Upper lobe of left lung (tissue), 4 donors: ENCODE measurements at regions not wholly inside any gene's neighbourhood (a gene's known extent, or its start where the extent isn't known, plus 50 kb on each side); places are given as distances from the start of the nearest gene placed in this dataset.

ENCODE experiments used
- CTCF ChIP-seq, 6 experiments: fragments of 450-650 bp in 4 of 6; fragments of 200-600 bp in 2 of 6; sonication (generic) in 2 of 6; IDR thresholded peaks; one replicate each; pipeline ENCODE4 v1.5.1; 2016 to 2019; ENCODE audit warnings: antibody characterized with exemption in 6 of 6
- POLR2A ChIP-seq, 4 donors: fragments of 450-650 bp; IDR thresholded peaks; one replicate each; pipeline ENCODE4 v1.5.1; 2016 to 2017; ENCODE audit warnings: antibody characterized with exemption in 4 of 4, mild to moderate bottlenecking in 2 of 4
- POLR2AphosphoS5 ChIP-seq, 2 donors: sonication (generic); formaldehyde crosslinking; IDR thresholded peaks; one replicate each; pipeline ENCODE4 v1.5.1; 2017; ENCODE audit warnings: antibody characterized with exemption in 2 of 2

GRCh38 chr6:62683063-62683462, 397.0 kb upstream of the KHDRBS2 start:
- TF ChIP-seq CTCF (IDR thresholded peaks at IDR 0.05) (no peak), POLR2A (IDR thresholded peaks at IDR 0.05) (no peak), POLR2AphosphoS5 (IDR thresholded peaks at IDR 0.05) (no peak)
